CD14-positive monocyte (primary cell): ENCODE measurements at regions not wholly inside any gene's neighbourhood (a gene's known extent, or its start where the extent isn't known, plus 50 kb on each side); places are given as distances from the start of the nearest gene placed in this dataset.

Source experiments
- DNase-seq, 3 donors: peaks; one replicate each; pipeline ENCODE4 v3.0.0-alpha.2; 2011 to 2022
- H2AFZ ChIP-seq: 2 replicates; pipeline ENCODE4 v1.6.0; 2012; ENCODE audit warnings: mild to moderate bottlenecking, low read depth, low read length, inconsistent platforms; ENCODE audit not compliant: insufficient read depth, poor library complexity, severe bottlenecking
- H3K27ac ChIP-seq, 2 donors: 1 replicate in 1 of 2; 2 replicates in 1 of 2; pipeline ENCODE4 v1.5.1; 2012 to 2013; ENCODE audit warnings: low read length in 2 of 2, control low read depth in 1 of 2, inconsistent platforms in 1 of 2, low read depth in 1 of 2, mild to moderate bottlenecking in 1 of 2
- H3K27me3 ChIP-seq, 2 donors: one replicate each; pipeline versions ENCODE4 v1.6.0 to v1.6.1; 2011 to 2013; ENCODE audit warnings: low read length in 2 of 2; ENCODE audit not compliant: control insufficient read depth in 2 of 2, insufficient read depth in 2 of 2
- H3K36me3 ChIP-seq, 2 donors: replicated peaks in 1 of 2; 1 replicate in 1 of 2; 2 replicates in 1 of 2; pipeline versions ENCODE4 v1.5.1 to v1.6.1; 2012 to 2013; ENCODE audit warnings: low read length in 2 of 2, control low read depth in 1 of 2, inconsistent platforms in 1 of 2, mild to moderate bottlenecking in 1 of 2; ENCODE audit not compliant: insufficient read depth in 2 of 2, control insufficient read depth in 1 of 2
- H3K4me1 ChIP-seq, 2 donors: 1 replicate in 1 of 2; 2 replicates in 1 of 2; pipeline versions ENCODE4 v1.5.1 to v1.6.1; 2012 to 2013; ENCODE audit warnings: low read length in 2 of 2, control low read depth in 1 of 2, inconsistent platforms in 1 of 2, mild to moderate bottlenecking in 1 of 2, moderate library complexity in 1 of 2; ENCODE audit not compliant: insufficient read depth in 2 of 2, control insufficient read depth in 1 of 2
- H3K4me2 ChIP-seq: replicated peaks from 2 replicates; pipeline ENCODE3; 2012; ENCODE audit warnings: low read length, moderate library complexity, mild to moderate bottlenecking; ENCODE audit not compliant: poor library complexity, severe bottlenecking; ENCODE audit errors: extremely low read depth
- H3K4me3 ChIP-seq, 3 experiments: fragments of 200-600 bp in 1 of 3; sonication (generic) in 1 of 3; replicated peaks in 1 of 3; 1 replicate in 2 of 3; 2 replicates in 1 of 3; pipeline ENCODE4 v1.5.1; 2011 to 2013; ENCODE audit warnings: low read length in 3 of 3, mild to moderate bottlenecking in 3 of 3, control low read depth in 2 of 3, low read depth in 2 of 3, inconsistent platforms in 1 of 3, moderate library complexity in 1 of 3
- H3K79me2 ChIP-seq: 2 replicates; pipeline ENCODE4 v1.6.0; 2012; ENCODE audit warnings: mild to moderate bottlenecking, control low read depth, inconsistent platforms, low read length, moderate library complexity; ENCODE audit not compliant: insufficient read depth
- H3K9ac ChIP-seq: 2 replicates; pipeline ENCODE4 v1.6.0; 2017; ENCODE audit warnings: low read length, mild to moderate bottlenecking; ENCODE audit not compliant: insufficient read depth, poor library complexity, severe bottlenecking
- H3K9me3 ChIP-seq, 2 donors: replicated peaks in 1 of 2; 1 replicate in 1 of 2; 2 replicates in 1 of 2; pipeline versions ENCODE4 v1.5.1 to v1.6.1; 2012 to 2013; ENCODE audit warnings: low read length in 2 of 2, control low read depth in 1 of 2; ENCODE audit not compliant: control insufficient read depth in 1 of 2, insufficient read depth in 1 of 2
- H4K20me1 ChIP-seq: 2 replicates; pipeline ENCODE4 v1.6.0; 2012; ENCODE audit warnings: mild to moderate bottlenecking, low read length, control low read depth, moderate library complexity; ENCODE audit not compliant: insufficient read depth
- H3K27ac Mint-ChIP-seq, 7 donors: one replicate each; pipeline ENCODE4 v1.8.0; 2020; ENCODE audit warnings: mild to moderate bottlenecking in 7 of 7, mixed read lengths in 7 of 7, moderate library complexity in 6 of 7, inconsistent platforms in 2 of 7
- H3K27me3 Mint-ChIP-seq, 3 donors: one replicate each; pipeline ENCODE4 v1.8.0; 2021 to 2022; ENCODE audit warnings: low read depth in 3 of 3, mild to moderate bottlenecking in 3 of 3, mixed read lengths in 3 of 3, moderate library complexity in 3 of 3, inconsistent platforms in 1 of 3
- H3K36me3 Mint-ChIP-seq, 2 donors: one replicate each; pipeline ENCODE4 v1.8.0; 2020; ENCODE audit warnings: mixed read lengths in 2 of 2, inconsistent platforms in 1 of 2, mild to moderate bottlenecking in 1 of 2
- H3K4me1 Mint-ChIP-seq: one replicate; pipeline ENCODE4 v1.8.0; 2020; ENCODE audit warnings: mild to moderate bottlenecking, mixed read lengths
- H3K4me3 Mint-ChIP-seq, 2 donors: one replicate each; pipeline ENCODE4 v1.8.0; 2020; ENCODE audit warnings: mild to moderate bottlenecking in 2 of 2, mixed read lengths in 2 of 2, moderate library complexity in 1 of 2
- H3K9me3 Mint-ChIP-seq, 7 donors: one replicate each; pipeline ENCODE4 v1.8.0; 2020 to 2022; ENCODE audit warnings: mixed read lengths in 7 of 7, mild to moderate bottlenecking in 6 of 7, moderate library complexity in 6 of 7, inconsistent platforms in 2 of 7
- CTCF ChIP-seq: fragments of 200-600 bp; IDR thresholded peaks from one replicate; pipeline ENCODE4 v1.8.0; 2022; ENCODE audit warnings: antibody characterized with exemption, mild to moderate bottlenecking
- WGBS: methylation state at CpG from one replicate; pipeline ENCODE4 v1.1.5; 2013; ENCODE audit warnings: missing lambda C conversion rate; ENCODE audit not compliant: insufficient coverage; 5-methylcytosine and 5-hydroxymethylcytosine counted together
- intact Hi-C, 2 donors: fragments of 100-400 bp; cut with micrococcal nuclease; formaldehyde crosslinking; loops; one replicate each; pipeline versions ENCODE4 v1.15.0 to v1.15.1; 2023

- H3K27me3 ChIP-seq, result no peaks in the 10 kb centered on the region
- intact Hi-C loops, result no loop called here
- Mint-ChIP-seq H3K36me3 (no peaks in the 10 kb centered on the region), H3K9me3 (peaks cover 2 to 8% (median 4%) of the 10 kb centered on the region in 7 donors), H3K27ac (no peak overlapping the region), H3K4me1 (peaks cover 5% of the 10 kb centered on the region), H3K4me3 (no peak overlapping the region), H3K27me3 (peaks cover under 1 to 8% (median 2%) of the 10 kb centered on the region in 3 donors)
- TF ChIP-seq CTCF, result no peak
- H3K9ac ChIP-seq, result no peak overlapping the region
- H3K4me2 ChIP-seq, result no peak overlapping the region
- DNase-seq, result no peak
- peaks cover 0 to 2% of the 10 kb centered on the region in 2 donors for H3K9me3 ChIP-seq
- H2AFZ ChIP-seq, result no peak overlapping the region
- H3K79me2 ChIP-seq, result no peaks in the 10 kb centered on the region
- H3K36me3 ChIP-seq, result no peaks in the 10 kb centered on the region
- H3K27ac ChIP-seq, result no peak overlapping the region
- 96% methylated on average over 19 of the region's 20 CpGs for WGBS
- no peaks in the 10 kb centered on the region for H4K20me1 ChIP-seq
- H3K4me3 ChIP-seq, result no peak overlapping the region
- no peaks in the 10 kb centered on the region for H3K4me1 ChIP-seq
These were observed 111.3 kb downstream of the TMEM170B start for GRCh38 chr6:11648889-11649288.

GRCh38 chr6:11650025-11650696, 112.6 kb downstream of the TMEM170B start:
- Histone ChIP-seq H3K27ac (no peak overlapping the region), H3K9me3 (peaks cover 0 to 2% of the 10 kb centered on the region in 2 donors), H3K4me1 (no peaks in the 10 kb centered on the region), H3K4me2 (no peak overlapping the region), H3K79me2 (no peaks in the 10 kb centered on the region), H3K9ac (no peak overlapping the region), H4K20me1 (no peaks in the 10 kb centered on the region), H2AFZ (no peak overlapping the region), H3K36me3 (no peaks in the 10 kb centered on the region), H3K27me3 (no peaks in the 10 kb centered on the region), H3K4me3 (no peak overlapping the region)
- Mint-ChIP-seq H3K36me3 (no peaks in the 10 kb centered on the region), H3K4me1 (peaks cover 5% of the 10 kb centered on the region), H3K27me3 (peaks cover 4 to 12% (median 9%) of the 10 kb centered on the region in 3 donors), H3K9me3 (peaks cover 2 to 8% (median 4%) of the 10 kb centered on the region in 7 donors), H3K4me3 (no peak overlapping the region), H3K27ac (no peak overlapping the region)
- intact Hi-C loops, result loop anchor here (10.0 kb wide), 2 partner anchors 955 to 1245 kb away; no protein-coding TSS in a partner anchor
- no peak for TF ChIP-seq CTCF
- no peak for DNase-seq
- 92% methylated on average over 5 of the region's 7 CpGs for WGBS
